Stimulated activated memory B cell treated with anti-CD40 and anti-IgM and Interleukin-4, amounts not matched to agents 10 μg/mL and 1 μg/mL and 100 μg/mL, for 72 hours (primary cell): ENCODE measurements at regions not wholly inside any gene's neighbourhood (a gene's known extent, or its start where the extent isn't known, plus 50 kb on each side); places are given as distances from the start of the nearest gene placed in this dataset.

Experiments
- ATAC-seq: fragments of 150-1000 bp; cut with Tn5 transposase; 2 replicates; pipeline ENCODE4 v1.10.0; 2021
- H3K27ac Mint-ChIP-seq: one replicate; pipeline ENCODE4 v1.8.0; 2022; ENCODE audit warnings: mild to moderate bottlenecking, mixed read lengths
- H3K27me3 Mint-ChIP-seq: one replicate; pipeline ENCODE4 v1.8.0; 2022; ENCODE audit warnings: mixed read lengths
- H3K36me3 Mint-ChIP-seq: one replicate; pipeline ENCODE4 v1.8.0; 2022; ENCODE audit warnings: mixed read lengths
- H3K4me1 Mint-ChIP-seq: one replicate; pipeline ENCODE4 v1.8.0; 2022; ENCODE audit warnings: mixed read lengths
- H3K4me3 Mint-ChIP-seq: one replicate; pipeline ENCODE4 v1.8.0; 2022; ENCODE audit warnings: mild to moderate bottlenecking, moderate library complexity, mixed read lengths
- H3K9me3 Mint-ChIP-seq: one replicate; pipeline ENCODE4 v1.8.0; 2022; ENCODE audit warnings: mixed read lengths

- H3K4me1 Mint-ChIP-seq = no peaks in the 10 kb centered on the region
- H3K27me3 Mint-ChIP-seq = no peaks in the 10 kb centered on the region
- no peak overlapping the region for H3K27ac Mint-ChIP-seq
- ATAC-seq = no peak
- no peak overlapping the region for H3K4me3 Mint-ChIP-seq
- H3K36me3 Mint-ChIP-seq = no peaks in the 10 kb centered on the region
- no peaks in the 10 kb centered on the region for H3K9me3 Mint-ChIP-seq
These were observed 235.7 kb upstream of the KCNMB2 start for GRCh38 chr3:178300441-178300959.

- Mint-ChIP-seq H3K27me3 (no peaks in the 10 kb centered on the region), H3K27ac (no peak overlapping the region), H3K4me1 (no peaks in the 10 kb centered on the region), H3K9me3 (no peaks in the 10 kb centered on the region), H3K36me3 (no peaks in the 10 kb centered on the region), H3K4me3 (no peak overlapping the region)
- ATAC-seq = no peak
These were observed 233.0 kb upstream of the KCNMB2 start for GRCh38 chr3:178302966-178303930.

GRCh38 chr3:178304758-178305467 is 231.3 kb upstream of the KCNMB2 start:
- H3K27me3 Mint-ChIP-seq = no peaks in the 10 kb centered on the region
- no peaks in the 10 kb centered on the region for H3K9me3 Mint-ChIP-seq
- no peak overlapping the region for H3K27ac Mint-ChIP-seq
- no peak for ATAC-seq
- H3K4me1 Mint-ChIP-seq = no peaks in the 10 kb centered on the region
- no peak overlapping the region for H3K4me3 Mint-ChIP-seq
- H3K36me3 Mint-ChIP-seq = no peaks in the 10 kb centered on the region

GRCh38 chr3:178306432-178307115 is 229.7 kb upstream of the KCNMB2 start:
- H3K4me3 Mint-ChIP-seq = no peak overlapping the region
- H3K27me3 Mint-ChIP-seq = no peaks in the 10 kb centered on the region
- no peaks in the 10 kb centered on the region for H3K4me1 Mint-ChIP-seq
- no peaks in the 10 kb centered on the region for H3K36me3 Mint-ChIP-seq
- ATAC-seq = no peak
- H3K9me3 Mint-ChIP-seq = no peaks in the 10 kb centered on the region
- no peak overlapping the region for H3K27ac Mint-ChIP-seq

GRCh38 chr3:178308771-178309170 is 227.5 kb upstream of the KCNMB2 start:
- Mint-ChIP-seq H3K27me3 (no peaks in the 10 kb centered on the region), H3K4me3 (no peak overlapping the region), H3K36me3 (no peaks in the 10 kb centered on the region), H3K9me3 (no peaks in the 10 kb centered on the region), H3K4me1 (no peaks in the 10 kb centered on the region), H3K27ac (no peak overlapping the region)
- no peak for ATAC-seq

GRCh38 chr3:178310949-178311348 is 225.3 kb upstream of the KCNMB2 start:
- Mint-ChIP-seq H3K27ac (no peak overlapping the region), H3K27me3 (no peaks in the 10 kb centered on the region), H3K4me3 (no peak overlapping the region), H3K4me1 (no peaks in the 10 kb centered on the region), H3K36me3 (no peaks in the 10 kb centered on the region), H3K9me3 (no peaks in the 10 kb centered on the region)
- no peak for ATAC-seq

GRCh38 chr3:178313716-178314115 is 222.5 kb upstream of the KCNMB2 start:
- Mint-ChIP-seq H3K27ac (no peak overlapping the region), H3K4me3 (no peak overlapping the region), H3K27me3 (no peaks in the 10 kb centered on the region), H3K4me1 (no peaks in the 10 kb centered on the region), H3K9me3 (no peaks in the 10 kb centered on the region), H3K36me3 (no peaks in the 10 kb centered on the region)
- ATAC-seq = no peak

- H3K27me3 Mint-ChIP-seq = no peaks in the 10 kb centered on the region
- no peaks in the 10 kb centered on the region for H3K36me3 Mint-ChIP-seq
- H3K9me3 Mint-ChIP-seq = no peaks in the 10 kb centered on the region
- H3K27ac Mint-ChIP-seq = no peak overlapping the region
- H3K4me1 Mint-ChIP-seq = no peaks in the 10 kb centered on the region
- no peak overlapping the region for H3K4me3 Mint-ChIP-seq
- ATAC-seq = no peak
These were observed 217.9 kb upstream of the KCNMB2 start for GRCh38 chr3:178318340-178318739.

GRCh38 chr3:178318941-178319816 is 217.1 kb upstream of the KCNMB2 start:
- Mint-ChIP-seq H3K27ac (no peak overlapping the region), H3K9me3 (no peaks in the 10 kb centered on the region), H3K27me3 (no peaks in the 10 kb centered on the region), H3K4me3 (no peak overlapping the region), H3K36me3 (no peaks in the 10 kb centered on the region), H3K4me1 (no peaks in the 10 kb centered on the region)
- ATAC-seq = no peak

- no peaks in the 10 kb centered on the region for H3K9me3 Mint-ChIP-seq
- ATAC-seq = no peak
- H3K27ac Mint-ChIP-seq = no peak overlapping the region
- H3K4me1 Mint-ChIP-seq = no peaks in the 10 kb centered on the region
- H3K4me3 Mint-ChIP-seq = no peak overlapping the region
- no peaks in the 10 kb centered on the region for H3K36me3 Mint-ChIP-seq
- H3K27me3 Mint-ChIP-seq = no peaks in the 10 kb centered on the region
These were observed 215.5 kb upstream of the KCNMB2 start for GRCh38 chr3:178320456-178321351.

GRCh38 chr3:178324356-178324755 is 211.9 kb upstream of the KCNMB2 start:
- Mint-ChIP-seq H3K9me3 (no peaks in the 10 kb centered on the region), H3K36me3 (no peaks in the 10 kb centered on the region), H3K4me3 (no peak overlapping the region), H3K27me3 (no peaks in the 10 kb centered on the region), H3K27ac (no peak overlapping the region), H3K4me1 (no peaks in the 10 kb centered on the region)
- no peak for ATAC-seq

- no peaks in the 10 kb centered on the region for H3K9me3 Mint-ChIP-seq
- no peak overlapping the region for H3K4me3 Mint-ChIP-seq
- H3K36me3 Mint-ChIP-seq = no peaks in the 10 kb centered on the region
- no peaks in the 10 kb centered on the region for H3K4me1 Mint-ChIP-seq
- ATAC-seq = no peak
- no peaks in the 10 kb centered on the region for H3K27me3 Mint-ChIP-seq
- no peak overlapping the region for H3K27ac Mint-ChIP-seq
These were observed 210.9 kb upstream of the KCNMB2 start for GRCh38 chr3:178325330-178325729.

GRCh38 chr3:178329936-178330335 is 206.3 kb upstream of the KCNMB2 start:
- Mint-ChIP-seq H3K27me3 (no peaks in the 10 kb centered on the region), H3K9me3 (no peaks in the 10 kb centered on the region), H3K4me3 (no peak overlapping the region), H3K36me3 (no peaks in the 10 kb centered on the region), H3K4me1 (no peaks in the 10 kb centered on the region), H3K27ac (no peak overlapping the region)
- no peak for ATAC-seq

- H3K4me1 Mint-ChIP-seq = no peaks in the 10 kb centered on the region
- peaks cover 9% of the 10 kb centered on the region for H3K27me3 Mint-ChIP-seq
- H3K27ac Mint-ChIP-seq = no peak overlapping the region
- no peak overlapping the region for H3K4me3 Mint-ChIP-seq
- H3K9me3 Mint-ChIP-seq = no peaks in the 10 kb centered on the region
- no peaks in the 10 kb centered on the region for H3K36me3 Mint-ChIP-seq
- ATAC-seq = peak; percentile 42
These were observed 202.0 kb upstream of the KCNMB2 start for GRCh38 chr3:178334239-178334638.
